IMR-90 (cell line): ENCODE measurements at regions not wholly inside any gene's neighbourhood (a gene's known extent, or its start where the extent isn't known, plus 50 kb on each side); places are given as distances from the start of the nearest gene placed in this dataset.

Experiments used
- ATAC-seq: fragments of 200-7000 bp; cut with Tn5 transposase; 2 replicates; pipeline ENCODE4 v1.9.1; 2020; ENCODE audit warnings: low read depth, mild to moderate bottlenecking, moderate library complexity
- BruUV-seq: library from RNA; stranded (reverse); fragments of 400-500 nt; replicated peaks from 2 replicates; lab custom pipeline; 2021; lab: Mats Ljungman, UMichigan
- CTCF ChIA-PET: fragments of 300-600 bp; formaldehyde crosslinking; extraction: SDS; loops from one replicate; lab custom pipeline; 2021; ENCODE audit warnings: antibody characterized with exemption; lab: Yijun Ruan, JAX
- POLR2A ChIA-PET: fragments of 300-600 bp; sonication (Branson Sonifier 250); formaldehyde crosslinking; loops from one replicate; lab custom pipeline; 2022; ENCODE audit warnings: antibody characterized with exemption; ENCODE audit not compliant: unreplicated experiment; lab: Charles Lee
- DNase-seq: peaks from one replicate; pipeline ENCODE4 v3.0.0; 2013
- H2AFZ ChIP-seq: replicated peaks from 2 replicates; pipeline ENCODE3; 2013; ENCODE audit warnings: low read length, mild to moderate bottlenecking; ENCODE audit not compliant: poor library complexity
- H2AK5ac ChIP-seq: 2 replicates; pipeline ENCODE4 v1.6.1; 2013; ENCODE audit warnings: low read depth, low read length, inconsistent platforms
- H2AK9ac ChIP-seq: replicated peaks from 2 replicates; pipeline ENCODE3; 2013; ENCODE audit warnings: mild to moderate bottlenecking, low read depth, low read length, moderate library complexity; ENCODE audit not compliant: poor library complexity
- H2BK120ac ChIP-seq: 2 replicates; pipeline ENCODE4 v1.6.1; 2013; ENCODE audit warnings: low read depth, low read length, inconsistent platforms
- H2BK15ac ChIP-seq: 3 replicates; pipeline ENCODE4 v1.6.1; 2013; ENCODE audit warnings: low read depth, low read length, inconsistent platforms
- H2BK20ac ChIP-seq: 2 replicates; pipeline ENCODE4 v1.6.1; 2013; ENCODE audit warnings: low read depth, mild to moderate bottlenecking, inconsistent platforms, low read length, moderate library complexity
- H2BK5ac ChIP-seq: 2 replicates; pipeline ENCODE4 v1.6.1; 2013; ENCODE audit warnings: mild to moderate bottlenecking, low read depth, low read length, inconsistent platforms; ENCODE audit not compliant: poor library complexity, severe bottlenecking
- H3K14ac ChIP-seq: replicated peaks from 2 replicates; pipeline ENCODE4 v1.6.1; 2013; ENCODE audit warnings: low read depth, low read length, inconsistent platforms
- H3K18ac ChIP-seq: 2 replicates; pipeline ENCODE4 v1.6.1; 2013; ENCODE audit warnings: low read depth, low read length, control low read depth
- H3K23ac ChIP-seq: 2 replicates; pipeline ENCODE4 v1.6.1; 2013; ENCODE audit warnings: low read depth, low read length, inconsistent platforms
- H3K27ac ChIP-seq: 2 replicates; pipeline ENCODE4 v1.5.1; 2013; ENCODE audit warnings: mild to moderate bottlenecking, control low read depth, low read length; ENCODE audit not compliant: insufficient read depth
- H3K27me3 ChIP-seq: 2 replicates; pipeline ENCODE4 v1.6.1; 2013; ENCODE audit warnings: low read length; ENCODE audit not compliant: control insufficient read depth, insufficient read depth
- H3K36me3 ChIP-seq: 2 replicates; pipeline ENCODE4 v1.6.1; 2013; ENCODE audit warnings: low read length, mixed read lengths; ENCODE audit not compliant: control insufficient read depth, insufficient read depth
- H3K4ac ChIP-seq: 2 replicates; pipeline ENCODE4 v1.6.1; 2013; ENCODE audit warnings: low read depth, low read length, inconsistent platforms
- H3K4me1 ChIP-seq: 2 replicates; pipeline ENCODE4 v1.6.1; 2013; ENCODE audit warnings: low read length, mixed read lengths; ENCODE audit not compliant: control insufficient read depth, insufficient read depth
- H3K4me2 ChIP-seq: 2 replicates; pipeline ENCODE4 v1.6.1; 2013; ENCODE audit warnings: low read depth, mild to moderate bottlenecking, control low read depth, low read length, moderate library complexity
- H3K4me3 ChIP-seq: 2 replicates; pipeline ENCODE4 v1.5.1; 2013; ENCODE audit warnings: low read depth, mild to moderate bottlenecking, control low read depth, low read length, moderate library complexity; ENCODE audit not compliant: insufficient read depth
- H3K56ac ChIP-seq: 2 replicates; pipeline ENCODE4 v1.6.1; 2013; ENCODE audit warnings: low read length, inconsistent platforms; ENCODE audit not compliant: insufficient read depth; ENCODE audit errors: extremely low read depth
- H3K79me1 ChIP-seq, 2 experiments: 2 replicates each; pipeline ENCODE4 v1.6.1; 2013; ENCODE audit warnings: low read length in 2 of 2, inconsistent platforms in 1 of 2, low read depth in 1 of 2
- H3K9ac ChIP-seq: 2 replicates; pipeline ENCODE4 v1.6.1; 2013; ENCODE audit warnings: low read depth, low read length, control low read depth
- H3K9me1 ChIP-seq: 2 replicates; pipeline ENCODE4 v1.6.1; 2013; ENCODE audit warnings: low read length, inconsistent platforms; ENCODE audit not compliant: insufficient read depth
- H3K9me3 ChIP-seq: 2 replicates; pipeline ENCODE4 v1.6.1; 2013; ENCODE audit warnings: low read length; ENCODE audit not compliant: control insufficient read depth, insufficient read depth
- H4K20me1 ChIP-seq: 2 replicates; pipeline ENCODE4 v1.6.1; 2013; ENCODE audit warnings: low read length, inconsistent platforms; ENCODE audit not compliant: insufficient read depth
- H4K5ac ChIP-seq: 2 replicates; pipeline ENCODE4 v1.6.1; 2013; ENCODE audit warnings: mild to moderate bottlenecking, low read depth, low read length, control low read depth
- H4K8ac ChIP-seq, 2 experiments: 2 replicates each; pipeline ENCODE4 v1.6.1; 2013; ENCODE audit warnings: low read depth in 2 of 2, low read length in 2 of 2, control low read depth in 1 of 2, inconsistent platforms in 1 of 2
- H4K91ac ChIP-seq: 2 replicates; pipeline ENCODE4 v1.6.1; 2013; ENCODE audit warnings: low read depth, low read length, inconsistent platforms; ENCODE audit not compliant: insufficient read depth
- BHLHE40 ChIP-seq: fragments of 150-350 bp; IDR thresholded peaks from 2 replicates; pipeline ENCODE4 v1.6.1; 2016; ENCODE audit warnings: mild to moderate bottlenecking, low read depth, low read length
- CEBPB ChIP-seq: IDR thresholded peaks from 2 replicates; pipeline ENCODE4 v1.6.1; 2012; ENCODE audit warnings: low read depth, low read length, improper control_type of control experiment
- CHD1 ChIP-seq: IDR thresholded peaks from 2 replicates; pipeline ENCODE4 v1.6.1; 2012; ENCODE audit warnings: low read depth, low read length, improper control_type of control experiment
- FOS ChIP-seq: fragments of 150-350 bp; IDR thresholded peaks from 2 replicates; pipeline ENCODE4 v1.6.1; 2016; ENCODE audit warnings: low read depth, low read length
- MAFK ChIP-seq: IDR thresholded peaks from 2 replicates; pipeline ENCODE4 v1.6.1; 2012; ENCODE audit warnings: low read depth, low read length, improper control_type of control experiment
- MAZ ChIP-seq: IDR thresholded peaks from 2 replicates; pipeline ENCODE4 v1.6.1; 2012; ENCODE audit warnings: low read depth, mild to moderate bottlenecking, low read length, improper control_type of control experiment, moderate library complexity, borderline replicate concordance
- MXI1 ChIP-seq: IDR thresholded peaks from 2 replicates; pipeline ENCODE4 v1.6.1; 2012; ENCODE audit warnings: low read depth, mild to moderate bottlenecking, low read length, moderate library complexity, borderline replicate concordance
- NFE2L2 ChIP-seq: fragments of 150-350 bp; IDR thresholded peaks from 2 replicates; pipeline ENCODE4 v1.6.1; 2016; ENCODE audit warnings: low read depth, mild to moderate bottlenecking, low read length
- POLR2A ChIP-seq: IDR thresholded peaks from 2 replicates; pipeline ENCODE4 v1.6.1; 2012; ENCODE audit warnings: mild to moderate bottlenecking, low read depth, low read length
- RAD21 ChIP-seq: IDR thresholded peaks from 2 replicates; pipeline ENCODE4 v1.6.1; 2012; ENCODE audit warnings: low read length, improper control_type of control experiment
- RCOR1 ChIP-seq: IDR thresholded peaks from 2 replicates; pipeline ENCODE4 v1.6.1; 2012; ENCODE audit warnings: mild to moderate bottlenecking, low read length, improper control_type of control experiment; ENCODE audit not compliant: insufficient replicate concordance
- RFX5 ChIP-seq: IDR thresholded peaks from 2 replicates; pipeline ENCODE4 v1.8.0; 2012; ENCODE audit warnings: low read depth, mild to moderate bottlenecking, low read length, moderate library complexity
- SMC3 ChIP-seq: fragments of 150-350 bp; IDR thresholded peaks from 2 replicates; pipeline ENCODE4 v1.6.1; 2016; ENCODE audit warnings: low read depth, mild to moderate bottlenecking, antibody characterized with exemption, low read length, moderate library complexity
- WGBS, 2 experiments: methylation state at CpG; one replicate each; pipeline versions ENCODE4 v1.1.5 to v1.1.7; 2013; ENCODE audit warnings: missing lambda C conversion rate in 2 of 2; ENCODE audit not compliant: insufficient read length in 1 of 2; ENCODE audit errors: extremely low coverage in 2 of 2; 5-methylcytosine and 5-hydroxymethylcytosine counted together
- dilution Hi-C: fragments of 300-500 bp; cut with HindIII; formaldehyde crosslinking; loops from one replicate; pipeline ENCODE4 v1.14.3; 2018; ENCODE audit warnings: low sequenced_read_pairs; ENCODE audit not compliant: unreplicated experiment
- in situ Hi-C: fragments of 300-500 bp; cut with MboI; formaldehyde crosslinking; loops from 3 replicates; pipeline ENCODE4 v1.14.3; 2019; ENCODE audit warnings: low sequenced_read_pairs, inconsistent platforms, mixed read lengths
- intact Hi-C: fragments of 100-400 bp; cut with micrococcal nuclease; formaldehyde crosslinking; loops from 2 replicates; pipeline ENCODE4 v1.10.0; 2022
- TF ChIP-seq, protein P1 (sequence below): fragments of 150-350 bp; IDR thresholded peaks from 2 replicates; pipeline ENCODE4 v1.6.1; 2017; ENCODE audit warnings: mild to moderate bottlenecking, antibody characterized with exemption, low read length, low read depth
- TF ChIP-seq, protein P2 (sequence below): fragments of 150-350 bp; IDR thresholded peaks from 2 replicates; pipeline ENCODE4 v1.6.1; 2016; ENCODE audit warnings: low read depth, mild to moderate bottlenecking, low read length, moderate library complexity, borderline replicate concordance
- TF ChIP-seq, protein P3 (sequence below): conservative IDR thresholded peaks from 2 replicates; pipeline ENCODE4 v1.5.1; 2012; ENCODE audit warnings: mild to moderate bottlenecking, low read depth, low read length, improper control_type of control experiment

DNA sequence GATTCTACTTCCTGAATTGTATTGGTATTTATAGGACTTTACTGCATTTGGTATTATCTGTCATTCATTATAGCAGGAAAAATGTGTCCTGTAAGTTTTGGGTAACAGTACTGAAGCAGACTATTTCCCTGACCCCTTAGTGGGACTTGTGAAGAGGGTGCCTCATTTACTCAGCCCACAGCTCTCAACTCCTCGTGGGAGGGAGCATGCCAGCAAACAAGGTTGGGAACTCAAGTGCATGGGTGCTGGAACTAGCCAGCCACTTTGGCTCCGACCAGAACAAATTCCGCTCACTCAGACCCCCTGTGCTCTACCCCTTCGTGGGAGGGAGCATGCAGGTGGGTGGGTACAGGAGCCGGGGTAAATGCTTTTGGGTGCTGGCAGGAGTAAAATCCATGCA lies 1773.5 kb upstream of the WWC1 start:
- CTCF ChIA-PET: no interaction called here

More for the DNA sequence above, 1773.5 kb upstream of the WWC1 start:
- no peak overlapping the region for H3K14ac ChIP-seq
- no peaks in the 10 kb centered on the region for H3K27me3 ChIP-seq
- H3K9me3 ChIP-seq: peaks cover 10% of the 10 kb centered on the region; the same call in 1 of the 2 replicates
- H3K4me1 ChIP-seq: no peaks in the 10 kb centered on the region
- no peak overlapping the region for H3K56ac ChIP-seq
- no peak overlapping the region for H2AK5ac ChIP-seq
- no peak overlapping the region for H4K5ac ChIP-seq
- no peak overlapping the region for H3K23ac ChIP-seq
- no peak overlapping the region for H2AFZ ChIP-seq
- no peaks in the 10 kb centered on the region for H3K36me3 ChIP-seq
- no peak for ATAC-seq
- TF ChIP-seq CHD1 (no peak), RCOR1 (no peak), FOS (no peak), POLR2A (no peak), CEBPB (no peak), MXI1 (no peak), MAZ (no peak), RAD21 (no peak), SMC3 (no peak), BHLHE40 (no peak), NFE2L2 (no peak), MAFK (no peak), RFX5 (no peak)
- TF ChIP-seq, protein P1, sequence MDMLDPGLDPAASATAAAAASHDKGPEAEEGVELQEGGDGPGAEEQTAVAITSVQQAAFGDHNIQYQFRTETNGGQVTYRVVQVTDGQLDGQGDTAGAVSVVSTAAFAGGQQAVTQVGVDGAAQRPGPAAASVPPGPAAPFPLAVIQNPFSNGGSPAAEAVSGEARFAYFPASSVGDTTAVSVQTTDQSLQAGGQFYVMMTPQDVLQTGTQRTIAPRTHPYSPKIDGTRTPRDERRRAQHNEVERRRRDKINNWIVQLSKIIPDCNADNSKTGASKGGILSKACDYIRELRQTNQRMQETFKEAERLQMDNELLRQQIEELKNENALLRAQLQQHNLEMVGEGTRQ: no peak
- TF ChIP-seq, protein P2, sequence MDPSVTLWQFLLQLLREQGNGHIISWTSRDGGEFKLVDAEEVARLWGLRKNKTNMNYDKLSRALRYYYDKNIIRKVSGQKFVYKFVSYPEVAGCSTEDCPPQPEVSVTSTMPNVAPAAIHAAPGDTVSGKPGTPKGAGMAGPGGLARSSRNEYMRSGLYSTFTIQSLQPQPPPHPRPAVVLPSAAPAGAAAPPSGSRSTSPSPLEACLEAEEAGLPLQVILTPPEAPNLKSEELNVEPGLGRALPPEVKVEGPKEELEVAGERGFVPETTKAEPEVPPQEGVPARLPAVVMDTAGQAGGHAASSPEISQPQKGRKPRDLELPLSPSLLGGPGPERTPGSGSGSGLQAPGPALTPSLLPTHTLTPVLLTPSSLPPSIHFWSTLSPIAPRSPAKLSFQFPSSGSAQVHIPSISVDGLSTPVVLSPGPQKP: no peak
- TF ChIP-seq, protein P3, sequence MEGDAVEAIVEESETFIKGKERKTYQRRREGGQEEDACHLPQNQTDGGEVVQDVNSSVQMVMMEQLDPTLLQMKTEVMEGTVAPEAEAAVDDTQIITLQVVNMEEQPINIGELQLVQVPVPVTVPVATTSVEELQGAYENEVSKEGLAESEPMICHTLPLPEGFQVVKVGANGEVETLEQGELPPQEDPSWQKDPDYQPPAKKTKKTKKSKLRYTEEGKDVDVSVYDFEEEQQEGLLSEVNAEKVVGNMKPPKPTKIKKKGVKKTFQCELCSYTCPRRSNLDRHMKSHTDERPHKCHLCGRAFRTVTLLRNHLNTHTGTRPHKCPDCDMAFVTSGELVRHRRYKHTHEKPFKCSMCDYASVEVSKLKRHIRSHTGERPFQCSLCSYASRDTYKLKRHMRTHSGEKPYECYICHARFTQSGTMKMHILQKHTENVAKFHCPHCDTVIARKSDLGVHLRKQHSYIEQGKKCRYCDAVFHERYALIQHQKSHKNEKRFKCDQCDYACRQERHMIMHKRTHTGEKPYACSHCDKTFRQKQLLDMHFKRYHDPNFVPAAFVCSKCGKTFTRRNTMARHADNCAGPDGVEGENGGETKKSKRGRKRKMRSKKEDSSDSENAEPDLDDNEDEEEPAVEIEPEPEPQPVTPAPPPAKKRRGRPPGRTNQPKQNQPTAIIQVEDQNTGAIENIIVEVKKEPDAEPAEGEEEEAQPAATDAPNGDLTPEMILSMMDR: no peak
- WGBS, 2 experiments: no CpG with 5 or more reads among the region's 5 CpGs
- no peak overlapping the region for H2BK5ac ChIP-seq
- POLR2A ChIA-PET: no interaction called here
- H2BK120ac ChIP-seq: no peak overlapping the region
- dilution Hi-C loops: no loop called here
- no peaks in the 10 kb centered on the region for H3K9me1 ChIP-seq
- no peak overlapping the region for H4K91ac ChIP-seq
- no peak overlapping the region for H4K8ac ChIP-seq
- H3K4ac ChIP-seq: no peak overlapping the region
- H3K4me2 ChIP-seq: no peak overlapping the region
- no peak overlapping the region for H2BK15ac ChIP-seq
- no peak for DNase-seq
- intact Hi-C loops: no loop called here
- no peak overlapping the region for H2BK20ac ChIP-seq
- no peak overlapping the region for H3K18ac ChIP-seq
- BruUV-seq: no TSS peak
- no peak overlapping the region for H2AK9ac ChIP-seq
- no peaks in the 10 kb centered on the region for H3K79me1 ChIP-seq
- no peaks in the 10 kb centered on the region for H4K20me1 ChIP-seq
- no peak overlapping the region for H3K4me3 ChIP-seq
- no peak overlapping the region for H3K27ac ChIP-seq
- in situ Hi-C loops: no loop called here
- no peak overlapping the region for H3K9ac ChIP-seq
